GM23338 (cell line): ENCODE measurements at regions not wholly inside any gene's neighbourhood (a gene's known extent, or its start where the extent isn't known, plus 50 kb on each side); places are given as distances from the start of the nearest gene placed in this dataset.

Experiments used
- ATAC-seq: fragments of 200-7000 bp; cut with Tn5 transposase; 3 replicates; pipeline ENCODE4 v1.9.1; 2020
- DNase-seq: peaks from one replicate; pipeline ENCODE4 v3.0.0-alpha.2; 2015; ENCODE audit warnings: low spot score
- H2AFZ ChIP-seq: fragments of 200-600 bp; sonication (generic); 2 replicates; pipeline ENCODE4 v1.8.0; 2016; ENCODE audit warnings: antibody characterized with exemption, mild to moderate bottlenecking, moderate library complexity
- H3F3A ChIP-seq: fragments of 200-600 bp; sonication (generic); replicated peaks from 2 replicates; pipeline ENCODE4 v1.8.0; 2017; ENCODE audit warnings: antibody characterized with exemption, mixed run types, low read depth
- H3K27ac ChIP-seq: fragments of 200-600 bp; sonication (generic); 2 replicates; pipeline ENCODE4 v1.6.1; 2016; ENCODE audit warnings: low read depth
- H3K27me3 ChIP-seq: fragments of 200-600 bp; sonication (generic); 2 replicates; pipeline ENCODE4 v1.8.0; 2016; ENCODE audit warnings: mild to moderate bottlenecking, mixed run types, moderate library complexity; ENCODE audit not compliant: insufficient read depth
- H3K36me3 ChIP-seq: fragments of 200-600 bp; sonication (generic); 2 replicates; pipeline ENCODE4 v1.8.0; 2016; ENCODE audit warnings: mild to moderate bottlenecking; ENCODE audit not compliant: insufficient read depth
- H3K4me1 ChIP-seq: fragments of 200-600 bp; sonication (generic); 2 replicates; pipeline ENCODE4 v1.8.0; 2016; ENCODE audit warnings: mild to moderate bottlenecking, moderate library complexity; ENCODE audit not compliant: insufficient read depth
- H3K4me2 ChIP-seq: fragments of 200-600 bp; sonication (generic); 2 replicates; pipeline ENCODE4 v1.7.1; 2017; ENCODE audit warnings: mixed run types
- H3K4me3 ChIP-seq: fragments of 200-600 bp; sonication (generic); 2 replicates; pipeline ENCODE4 v1.6.1; 2016; ENCODE audit warnings: mixed run types
- H3K79me2 ChIP-seq: fragments of 200-600 bp; sonication (generic); replicated peaks from 2 replicates; pipeline ENCODE4 v1.8.0; 2017; ENCODE audit warnings: mild to moderate bottlenecking; ENCODE audit not compliant: insufficient read depth
- H3K9me2 ChIP-seq: fragments of 200-600 bp; sonication (generic); 2 replicates; pipeline ENCODE4 v1.8.0; 2017; ENCODE audit not compliant: insufficient read depth
- H4K20me1 ChIP-seq: fragments of 200-600 bp; sonication (generic); replicated peaks from 2 replicates; pipeline ENCODE4 v1.8.0; 2017; ENCODE audit warnings: mild to moderate bottlenecking; ENCODE audit not compliant: insufficient read depth
- H3K27ac Mint-ChIP-seq: 2 replicates; pipeline ENCODE4 v1.8.0; 2020; ENCODE audit warnings: inconsistent platforms, mild to moderate bottlenecking, moderate library complexity, mixed read lengths
- H3K27me3 Mint-ChIP-seq: 3 replicates; pipeline ENCODE4 v1.8.0; 2022; ENCODE audit warnings: low read depth, mild to moderate bottlenecking, moderate library complexity, mixed read lengths, inconsistent platforms; ENCODE audit not compliant: insufficient read depth, poor library complexity
- H3K36me3 Mint-ChIP-seq: 3 replicates; pipeline ENCODE4 v1.8.0; 2021; ENCODE audit warnings: low read depth, mild to moderate bottlenecking, inconsistent platforms, moderate library complexity, mixed read lengths
- H3K4me1 Mint-ChIP-seq: 3 replicates; pipeline ENCODE4 v1.8.0; 2020; ENCODE audit warnings: mild to moderate bottlenecking, inconsistent platforms, mixed read lengths
- H3K4me3 Mint-ChIP-seq: 3 replicates; pipeline ENCODE4 v1.8.0; 2021; ENCODE audit warnings: moderate library complexity, mild to moderate bottlenecking, inconsistent platforms, mixed read lengths
- H3K9me3 Mint-ChIP-seq: 3 replicates; pipeline ENCODE4 v1.8.0; 2020; ENCODE audit warnings: moderate library complexity, mild to moderate bottlenecking, inconsistent platforms, mixed read lengths
- CREB1 ChIP-seq: fragments of 250-450 bp; sonication (Bioruptor Pico); IDR thresholded peaks from 2 replicates; pipeline ENCODE4 v1.5.0; 2020; ENCODE audit warnings: low read depth, mild to moderate bottlenecking, moderate library complexity
- EZH2 ChIP-seq: fragments of 200-600 bp; sonication (generic); IDR thresholded peaks from one replicate; pipeline ENCODE4 v1.8.0; 2017; ENCODE audit warnings: antibody characterized with exemption, mild to moderate bottlenecking, low read depth; ENCODE audit not compliant: unreplicated experiment
- EZH2phosphoT487 ChIP-seq: fragments of 200-600 bp; sonication (generic); IDR thresholded peaks from one replicate; pipeline ENCODE4 v1.8.1; 2018; ENCODE audit warnings: antibody characterized with exemption; ENCODE audit not compliant: unreplicated experiment
- JUNB ChIP-seq: IDR thresholded peaks from one replicate; pipeline ENCODE4 v1.6.1; 2016; ENCODE audit warnings: antibody characterized with exemption; ENCODE audit not compliant: unreplicated experiment
- NANOG ChIP-seq: IDR thresholded peaks from 2 replicates; pipeline ENCODE4 v1.6.1; 2016; ENCODE audit warnings: antibody characterized with exemption, borderline replicate concordance
- POLR2AphosphoS5 ChIP-seq: IDR thresholded peaks from 2 replicates; pipeline ENCODE4 v1.6.1; 2016; ENCODE audit warnings: antibody characterized with exemption, low read depth
- STAT1 ChIP-seq: IDR thresholded peaks from one replicate; pipeline ENCODE4 v1.6.1; 2016; ENCODE audit warnings: antibody characterized with exemption; ENCODE audit not compliant: unreplicated experiment
- ZNF114 ChIP-seq: fragments of 250-450 bp; sonication (Bioruptor Pico); IDR thresholded peaks from 2 replicates; pipeline ENCODE4 v1.5.0; 2020; ENCODE audit warnings: mild to moderate bottlenecking, moderate library complexity
- ZNF331 ChIP-seq: fragments of 250-450 bp; sonication (Bioruptor Pico); IDR thresholded peaks from 2 replicates; pipeline ENCODE4 v1.5.0; 2020; ENCODE audit warnings: low read depth, mild to moderate bottlenecking, moderate library complexity
- TF ChIP-seq, protein P1 (sequence below): fragments of 250-450 bp; sonication (Bioruptor Pico); IDR thresholded peaks from 2 replicates; pipeline ENCODE4 v1.5.0; 2020; ENCODE audit warnings: mild to moderate bottlenecking, moderate library complexity

- no peak for TF ChIP-seq CREB1 (CRISPR knock-in tag)
- TF ChIP-seq, protein P1, sequence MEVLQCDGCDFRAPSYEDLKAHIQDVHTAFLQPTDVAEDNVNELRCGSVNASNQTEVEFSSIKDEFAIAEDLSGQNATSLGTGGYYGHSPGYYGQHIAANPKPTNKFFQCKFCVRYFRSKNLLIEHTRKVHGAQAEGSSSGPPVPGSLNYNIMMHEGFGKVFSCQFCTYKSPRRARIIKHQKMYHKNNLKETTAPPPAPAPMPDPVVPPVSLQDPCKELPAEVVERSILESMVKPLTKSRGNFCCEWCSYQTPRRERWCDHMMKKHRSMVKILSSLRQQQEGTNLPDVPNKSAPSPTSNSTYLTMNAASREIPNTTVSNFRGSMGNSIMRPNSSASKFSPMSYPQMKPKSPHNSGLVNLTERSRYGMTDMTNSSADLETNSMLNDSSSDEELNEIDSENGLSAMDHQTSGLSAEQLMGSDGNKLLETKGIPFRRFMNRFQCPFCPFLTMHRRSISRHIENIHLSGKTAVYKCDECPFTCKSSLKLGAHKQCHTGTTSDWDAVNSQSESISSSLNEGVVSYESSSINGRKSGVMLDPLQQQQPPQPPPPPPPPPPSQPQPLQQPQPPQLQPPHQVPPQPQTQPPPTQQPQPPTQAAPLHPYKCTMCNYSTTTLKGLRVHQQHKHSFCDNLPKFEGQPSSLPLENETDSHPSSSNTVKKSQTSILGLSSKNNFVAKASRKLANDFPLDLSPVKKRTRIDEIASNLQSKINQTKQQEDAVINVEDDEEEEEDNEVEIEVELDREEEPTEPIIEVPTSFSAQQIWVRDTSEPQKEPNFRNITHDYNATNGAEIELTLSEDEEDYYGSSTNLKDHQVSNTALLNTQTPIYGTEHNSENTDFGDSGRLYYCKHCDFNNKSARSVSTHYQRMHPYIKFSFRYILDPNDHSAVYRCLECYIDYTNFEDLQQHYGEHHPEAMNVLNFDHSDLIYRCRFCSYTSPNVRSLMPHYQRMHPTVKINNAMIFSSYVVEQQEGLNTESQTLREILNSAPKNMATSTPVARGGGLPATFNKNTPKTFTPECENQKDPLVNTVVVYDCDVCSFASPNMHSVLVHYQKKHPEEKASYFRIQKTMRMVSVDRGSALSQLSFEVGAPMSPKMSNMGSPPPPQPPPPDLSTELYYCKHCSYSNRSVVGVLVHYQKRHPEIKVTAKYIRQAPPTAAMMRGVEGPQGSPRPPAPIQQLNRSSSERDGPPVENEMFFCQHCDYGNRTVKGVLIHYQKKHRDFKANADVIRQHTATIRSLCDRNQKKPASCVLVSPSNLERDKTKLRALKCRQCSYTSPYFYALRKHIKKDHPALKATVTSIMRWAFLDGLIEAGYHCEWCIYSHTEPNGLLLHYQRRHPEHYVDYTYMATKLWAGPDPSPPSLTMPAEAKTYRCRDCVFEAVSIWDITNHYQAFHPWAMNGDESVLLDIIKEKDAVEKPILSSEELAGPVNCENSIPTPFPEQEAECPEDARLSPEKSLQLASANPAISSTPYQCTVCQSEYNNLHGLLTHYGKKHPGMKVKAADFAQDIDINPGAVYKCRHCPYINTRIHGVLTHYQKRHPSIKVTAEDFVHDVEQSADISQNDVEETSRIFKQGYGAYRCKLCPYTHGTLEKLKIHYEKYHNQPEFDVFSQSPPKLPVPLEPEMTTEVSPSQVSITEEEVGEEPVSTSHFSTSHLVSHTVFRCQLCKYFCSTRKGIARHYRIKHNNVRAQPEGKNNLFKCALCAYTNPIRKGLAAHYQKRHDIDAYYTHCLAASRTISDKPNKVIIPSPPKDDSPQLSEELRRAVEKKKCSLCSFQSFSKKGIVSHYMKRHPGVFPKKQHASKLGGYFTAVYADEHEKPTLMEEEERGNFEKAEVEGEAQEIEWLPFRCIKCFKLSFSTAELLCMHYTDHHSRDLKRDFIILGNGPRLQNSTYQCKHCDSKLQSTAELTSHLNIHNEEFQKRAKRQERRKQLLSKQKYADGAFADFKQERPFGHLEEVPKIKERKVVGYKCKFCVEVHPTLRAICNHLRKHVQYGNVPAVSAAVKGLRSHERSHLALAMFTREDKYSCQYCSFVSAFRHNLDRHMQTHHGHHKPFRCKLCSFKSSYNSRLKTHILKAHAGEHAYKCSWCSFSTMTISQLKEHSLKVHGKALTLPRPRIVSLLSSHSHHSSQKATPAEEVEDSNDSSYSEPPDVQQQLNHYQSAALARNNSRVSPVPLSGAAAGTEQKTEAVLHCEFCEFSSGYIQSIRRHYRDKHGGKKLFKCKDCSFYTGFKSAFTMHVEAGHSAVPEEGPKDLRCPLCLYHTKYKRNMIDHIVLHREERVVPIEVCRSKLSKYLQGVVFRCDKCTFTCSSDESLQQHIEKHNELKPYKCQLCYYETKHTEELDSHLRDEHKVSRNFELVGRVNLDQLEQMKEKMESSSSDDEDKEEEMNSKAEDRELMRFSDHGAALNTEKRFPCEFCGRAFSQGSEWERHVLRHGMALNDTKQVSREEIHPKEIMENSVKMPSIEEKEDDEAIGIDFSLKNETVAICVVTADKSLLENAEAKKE (CRISPR knock-in tag), result no peak
- TF ChIP-seq EZH2, result no peak
- no peak for TF ChIP-seq JUNB
Measured at GRCh38 chr12:90079529-90080210, 371.0 kb upstream of the ATP2B1 start (continued).

DNA sequence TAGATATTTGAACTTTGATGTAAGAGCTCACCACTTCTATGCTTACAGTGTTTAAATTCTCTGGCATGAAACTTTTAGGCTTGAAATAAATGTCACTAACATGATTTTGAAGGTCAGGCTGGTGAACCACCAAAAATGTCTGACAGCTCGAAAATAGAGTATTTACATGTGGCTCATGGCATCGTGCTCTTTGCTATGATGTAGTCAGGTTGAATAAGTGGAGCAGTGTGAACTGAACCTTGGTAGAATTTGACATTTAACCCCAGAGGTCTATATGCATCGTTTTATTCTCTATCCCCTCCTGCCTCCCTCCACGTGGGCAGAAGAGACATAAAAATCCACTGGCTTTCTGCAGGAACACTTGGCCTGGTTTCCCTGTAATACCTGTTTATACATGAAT is 369.7 kb upstream of the ATP2B1 start:
- no peaks in the 10 kb centered on the region for H3K4me1 Mint-ChIP-seq
- H3F3A ChIP-seq, result no peaks in the 10 kb centered on the region
- no peaks in the 10 kb centered on the region for H4K20me1 ChIP-seq
- DNase-seq, result no peak
- no peak overlapping the region for H3K27ac Mint-ChIP-seq
- no peak for ATAC-seq
- H3K9me3 Mint-ChIP-seq, result no peaks in the 10 kb centered on the region
- H3K4me2 ChIP-seq, result no peak overlapping the region
- H3K36me3 Mint-ChIP-seq, result no peaks in the 10 kb centered on the region
- H3K4me3 Mint-ChIP-seq, result no peak overlapping the region
- no peaks in the 10 kb centered on the region for H3K27me3 ChIP-seq
- H2AFZ ChIP-seq, result no peak overlapping the region
- H3K4me3 ChIP-seq, result no peak overlapping the region
- H3K9me2 ChIP-seq, result no peaks in the 10 kb centered on the region
- H3K27ac ChIP-seq, result no peak overlapping the region
- no peaks in the 10 kb centered on the region for H3K27me3 Mint-ChIP-seq
- no peaks in the 10 kb centered on the region for H3K4me1 ChIP-seq
- H3K36me3 ChIP-seq, result no peaks in the 10 kb centered on the region
- no peaks in the 10 kb centered on the region for H3K79me2 ChIP-seq
- TF ChIP-seq ZNF331 (CRISPR knock-in tag) (no peak), NANOG (no peak), STAT1 (no peak), CREB1 (CRISPR knock-in tag) (no peak), POLR2AphosphoS5 (no peak), EZH2phosphoT487 (no peak), ZNF114 (CRISPR knock-in tag) (no peak)
- TF ChIP-seq, protein P1 (CRISPR knock-in tag), result no peak
